HL-60 (cell line): ENCODE measurements at regions not wholly inside any gene's neighbourhood (a gene's known extent, or its start where the extent isn't known, plus 50 kb on each side); places are given as distances from the start of the nearest gene placed in this dataset.

Source experiments
- POLR2AphosphoS5 ChIP-seq: IDR thresholded peaks from 2 replicates; pipeline ENCODE4 v1.6.1; 2012; ENCODE audit warnings: low read depth
- REST ChIP-seq: IDR thresholded peaks from 2 replicates; pipeline ENCODE4 v1.6.1; 2012; ENCODE audit warnings: low read depth; ENCODE audit not compliant: insufficient replicate concordance
- TF ChIP-seq, protein P1 (sequence below): IDR thresholded peaks from one replicate; pipeline ENCODE4 v1.5.1; 2011; ENCODE audit warnings: low read length, control low read depth, inconsistent platforms; ENCODE audit not compliant: insufficient read depth

GRCh38 chr7:16051561-16052255, 365.2 kb upstream of the MEOX2 start:
- TF ChIP-seq POLR2AphosphoS5, result no peak
- TF ChIP-seq, protein P1, sequence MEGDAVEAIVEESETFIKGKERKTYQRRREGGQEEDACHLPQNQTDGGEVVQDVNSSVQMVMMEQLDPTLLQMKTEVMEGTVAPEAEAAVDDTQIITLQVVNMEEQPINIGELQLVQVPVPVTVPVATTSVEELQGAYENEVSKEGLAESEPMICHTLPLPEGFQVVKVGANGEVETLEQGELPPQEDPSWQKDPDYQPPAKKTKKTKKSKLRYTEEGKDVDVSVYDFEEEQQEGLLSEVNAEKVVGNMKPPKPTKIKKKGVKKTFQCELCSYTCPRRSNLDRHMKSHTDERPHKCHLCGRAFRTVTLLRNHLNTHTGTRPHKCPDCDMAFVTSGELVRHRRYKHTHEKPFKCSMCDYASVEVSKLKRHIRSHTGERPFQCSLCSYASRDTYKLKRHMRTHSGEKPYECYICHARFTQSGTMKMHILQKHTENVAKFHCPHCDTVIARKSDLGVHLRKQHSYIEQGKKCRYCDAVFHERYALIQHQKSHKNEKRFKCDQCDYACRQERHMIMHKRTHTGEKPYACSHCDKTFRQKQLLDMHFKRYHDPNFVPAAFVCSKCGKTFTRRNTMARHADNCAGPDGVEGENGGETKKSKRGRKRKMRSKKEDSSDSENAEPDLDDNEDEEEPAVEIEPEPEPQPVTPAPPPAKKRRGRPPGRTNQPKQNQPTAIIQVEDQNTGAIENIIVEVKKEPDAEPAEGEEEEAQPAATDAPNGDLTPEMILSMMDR, result no peak
- TF ChIP-seq REST, result no peak
